ENCODE measurements at regions not wholly inside any gene's neighbourhood (a gene's known extent, or its start where the extent isn't known, plus 50 kb on each side); places are given as distances from the start of the nearest gene placed in this dataset.

DNA sequence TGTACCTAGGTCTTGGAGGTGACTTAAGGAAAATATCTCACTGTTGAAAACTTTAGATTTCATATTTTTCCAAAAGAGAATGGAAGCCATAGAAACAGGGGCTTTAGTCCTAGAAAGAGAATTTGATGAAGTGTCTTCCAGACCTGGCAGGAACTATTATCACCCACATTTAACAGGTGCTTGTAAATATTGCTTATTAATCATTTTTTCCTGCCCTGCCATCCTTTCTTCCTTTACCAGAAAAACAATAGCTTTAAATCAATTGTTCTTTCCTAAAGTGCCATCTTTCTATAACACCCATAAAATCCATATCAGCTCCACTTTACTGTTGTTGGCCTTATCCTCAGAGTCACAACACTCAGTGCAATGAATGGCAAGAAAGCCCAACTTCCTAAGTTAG, 350.9 kb downstream of the YTHDC2 start:
- H3K27me3 ChIP-seq (ENCODE audit: control insufficient read depth in 2 of 2, insufficient read depth in 2 of 2, low read length in 2 of 2), result no peaks in the 10 kb centered on the region
- H3K9me1 ChIP-seq (ENCODE audit: control insufficient read depth, insufficient read depth, low read length), result no peaks in the 10 kb centered on the region
- in situ Hi-C loops (cut with MboI), result no loop called here
- H3K4me2 ChIP-seq (ENCODE audit: insufficient read depth, low read length), result no peak overlapping the region
- DNase-seq (ENCODE audit: extremely low read depth in 1 of 4, low spot score in 3 of 4) (no peak), ATAC-seq (no peak), FAIRE-seq (no peak)
- H3K27ac ChIP-seq (ENCODE audit: extremely low read depth, low read depth, low read length), result no peak overlapping the region
- no peak overlapping the region for H3K9ac ChIP-seq (ENCODE audit: insufficient read depth in 1 of 2, low read depth in 2 of 2, low read length in 2 of 2)
- no peaks in the 10 kb centered on the region for H3K9me3 ChIP-seq (replicated peaks; ENCODE audit: control insufficient read depth, insufficient read depth, low read depth, low read length)
- H3K4me3 ChIP-seq, result no peak overlapping the region
- no peaks in the 10 kb centered on the region for H3K36me3 ChIP-seq (ENCODE audit: control insufficient read depth, insufficient read depth, low read length)
- ChIA-PET POLR2A (no interaction called here), CTCF (ENCODE audit: low intra/inter-chr PET ratio) (no interaction called here)
- intact Hi-C loops (cut with micrococcal nuclease), result no loop called here
- no peak overlapping the region for H2AFZ ChIP-seq (ENCODE audit: low read depth, low read length)
- no peaks in the 10 kb centered on the region for H4K20me1 ChIP-seq (replicated peaks; ENCODE audit: control insufficient read depth, insufficient read depth, low read length)
- BruUV-seq (replicated peaks), result no TSS peak
- TF ChIP-seq E2F6 (IDR thresholded peaks at IDR 0.05; ENCODE audit: borderline replicate concordance in 1 of 2, extremely low read depth in 1 of 2, insufficient read depth in 1 of 2, insufficient read length in 1 of 2, low read depth in 1 of 2, low read length in 1 of 2, poor library complexity in 1 of 2, severe bottlenecking in 1 of 2) (no peak), ZNF316 (IDR thresholded peaks at IDR 0.05) (peak; percentile 46; the same call in 1 of the 2 replicates), MAFF (IDR thresholded peaks at IDR 0.05; ENCODE audit: low read length) (0 out of 2 replicates have a peak, but pooled peaks have one; percentile 18)
- H3K79me2 ChIP-seq (ENCODE audit: control insufficient read depth, insufficient read depth, low read length), result no peaks in the 10 kb centered on the region
- no peaks in the 10 kb centered on the region for H3K4me1 ChIP-seq (replicated peaks in 1 of 2; ENCODE audit: control insufficient read depth in 2 of 2, insufficient read depth in 2 of 2, low read length in 2 of 2)

DNA sequence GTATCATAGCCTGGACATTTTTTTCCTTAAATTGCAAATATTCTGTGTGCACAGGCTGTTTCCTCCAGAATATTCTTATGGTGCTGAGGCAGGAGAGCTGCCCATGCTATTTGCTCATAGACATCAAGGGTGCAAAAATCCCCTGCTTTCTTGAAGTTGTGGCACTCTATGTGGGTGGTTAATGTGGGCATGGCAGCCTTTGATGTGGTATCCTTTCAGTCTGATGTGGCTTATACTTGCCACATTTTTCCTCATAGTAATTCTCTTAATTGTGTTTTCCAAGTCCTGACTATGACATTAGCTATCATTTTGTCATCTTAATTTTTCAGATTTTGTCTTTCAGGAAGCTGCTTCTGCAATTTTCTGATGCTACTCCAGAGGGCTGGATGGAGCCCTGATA, 353.3 kb downstream of the YTHDC2 start:
- intact Hi-C loops (cut with micrococcal nuclease) (no loop called here), in situ Hi-C loops (cut with MboI) (no loop called here)
- Histone ChIP-seq H3K4me2 (ENCODE audit: insufficient read depth, low read length) (no peak overlapping the region), H3K79me2 (ENCODE audit: control insufficient read depth, insufficient read depth, low read length) (no peaks in the 10 kb centered on the region), H3K27ac (ENCODE audit: extremely low read depth, low read depth, low read length) (no peak overlapping the region), H3K36me3 (ENCODE audit: control insufficient read depth, insufficient read depth, low read length) (no peaks in the 10 kb centered on the region), H3K4me3 (no peak overlapping the region), H3K9me1 (ENCODE audit: control insufficient read depth, insufficient read depth, low read length) (no peaks in the 10 kb centered on the region), H4K20me1 (replicated peaks; ENCODE audit: control insufficient read depth, insufficient read depth, low read length) (no peaks in the 10 kb centered on the region), H3K9ac (ENCODE audit: insufficient read depth in 1 of 2, low read depth in 2 of 2, low read length in 2 of 2) (no peak overlapping the region), H3K4me1 (replicated peaks in 1 of 2; ENCODE audit: control insufficient read depth in 2 of 2, insufficient read depth in 2 of 2, low read length in 2 of 2) (no peaks in the 10 kb centered on the region), H3K9me3 (replicated peaks; ENCODE audit: control insufficient read depth, insufficient read depth, low read depth, low read length) (no peaks in the 10 kb centered on the region), H2AFZ (ENCODE audit: low read depth, low read length) (no peak overlapping the region), H3K27me3 (ENCODE audit: control insufficient read depth in 2 of 2, insufficient read depth in 2 of 2, low read length in 2 of 2) (no peaks in the 10 kb centered on the region)
- POLR2A ChIA-PET, result no interaction called here
- CTCF ChIA-PET (ENCODE audit: low intra/inter-chr PET ratio), result no interaction called here
- no peak for FAIRE-seq
- TF ChIP-seq YY1 (IDR thresholded peaks at IDR 0.05; ENCODE audit: borderline replicate concordance in 1 of 3, control insufficient read depth in 1 of 3, extremely low read depth in 1 of 3, insufficient read depth in 3 of 3, insufficient read length in 1 of 3, insufficient replicate concordance in 2 of 3, low read depth in 1 of 3, low read length in 2 of 3), result no peak
- TF ChIP-seq BCL6 (CRISPR knock-in tag; IDR thresholded peaks at IDR 0.05), result no peak
- no peak for TF ChIP-seq ZNF143 (CRISPR knock-in tag; IDR thresholded peaks at IDR 0.05)
- TF ChIP-seq NCOR1 (IDR thresholded peaks at IDR 0.05), result no peak
- no peak for TF ChIP-seq GTF2E2 (tag; IDR thresholded peaks at IDR 0.05)
- TF ChIP-seq ZNF274 (IDR thresholded peaks at IDR 0.05; ENCODE audit: borderline replicate concordance, low read depth, low read length), result no peak
- no peak for TF ChIP-seq C11orf30 (IDR thresholded peaks at IDR 0.05; ENCODE audit: low read depth)
- TF ChIP-seq RBM15 (IDR thresholded peaks at IDR 0.05; ENCODE audit: insufficient read depth, low read length), result no peak
- no peak for TF ChIP-seq ZNF23 (CRISPR knock-in tag; IDR thresholded peaks at IDR 0.05)
- no peak for TF ChIP-seq ARID1B (IDR thresholded peaks at IDR 0.05)
- TF ChIP-seq RBFOX2 (IDR thresholded peaks at IDR 0.05; ENCODE audit: low read depth, low read length), result no peak
- TF ChIP-seq RNF2 (IDR thresholded peaks at IDR 0.05), result no peak
- no peak for TF ChIP-seq U2AF1 (optimal IDR thresholded peaks at IDR 0.05; ENCODE audit: low read depth, low read length)
- TF ChIP-seq RBM22 (IDR thresholded peaks at IDR 0.05; ENCODE audit: low read depth, low read length, poor library complexity, severe bottlenecking), result no peak
- TF ChIP-seq CHD1 (IDR thresholded peaks at IDR 0.05; ENCODE audit: low read length), result no peak
- BruUV-seq (replicated peaks), result no TSS peak
- ATAC-seq, result no peak
- DNase-seq (ENCODE audit: extremely low read depth in 1 of 4, low spot score in 3 of 4), result no peak
